NCI-H2227 (cell line): ENCODE measurements at regions not wholly inside any gene's neighbourhood (a gene's known extent, or its start where the extent isn't known, plus 50 kb on each side); places are given as distances from the start of the nearest gene placed in this dataset.

ENCODE experiments used
- DNase-seq: peaks from one replicate; lab custom pipeline; 2025; ENCODE audit not compliant: unreplicated experiment; lab: John Stamatoyannopoulos, UW

DNA sequence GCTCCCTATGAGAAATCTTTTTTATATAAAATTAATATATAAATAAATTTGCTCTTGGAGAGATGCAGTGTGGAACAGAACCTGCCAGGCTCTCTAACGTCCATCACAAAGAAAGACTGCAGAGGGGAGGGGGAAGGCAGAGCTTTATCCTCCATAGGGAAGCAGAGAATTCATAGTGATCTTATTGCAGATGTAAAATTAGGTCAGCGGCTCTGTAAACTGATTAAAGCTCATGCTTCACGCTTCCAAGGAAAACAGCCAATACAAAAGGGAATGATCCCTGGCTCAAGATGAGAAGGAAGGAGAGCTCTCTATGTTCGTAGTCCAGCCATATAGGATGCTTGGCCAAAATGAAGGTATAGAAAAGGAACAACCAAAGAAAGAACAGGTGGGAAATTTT is 532.3 kb upstream of the PSMD7 start:
- no peak for DNase-seq

DNA sequence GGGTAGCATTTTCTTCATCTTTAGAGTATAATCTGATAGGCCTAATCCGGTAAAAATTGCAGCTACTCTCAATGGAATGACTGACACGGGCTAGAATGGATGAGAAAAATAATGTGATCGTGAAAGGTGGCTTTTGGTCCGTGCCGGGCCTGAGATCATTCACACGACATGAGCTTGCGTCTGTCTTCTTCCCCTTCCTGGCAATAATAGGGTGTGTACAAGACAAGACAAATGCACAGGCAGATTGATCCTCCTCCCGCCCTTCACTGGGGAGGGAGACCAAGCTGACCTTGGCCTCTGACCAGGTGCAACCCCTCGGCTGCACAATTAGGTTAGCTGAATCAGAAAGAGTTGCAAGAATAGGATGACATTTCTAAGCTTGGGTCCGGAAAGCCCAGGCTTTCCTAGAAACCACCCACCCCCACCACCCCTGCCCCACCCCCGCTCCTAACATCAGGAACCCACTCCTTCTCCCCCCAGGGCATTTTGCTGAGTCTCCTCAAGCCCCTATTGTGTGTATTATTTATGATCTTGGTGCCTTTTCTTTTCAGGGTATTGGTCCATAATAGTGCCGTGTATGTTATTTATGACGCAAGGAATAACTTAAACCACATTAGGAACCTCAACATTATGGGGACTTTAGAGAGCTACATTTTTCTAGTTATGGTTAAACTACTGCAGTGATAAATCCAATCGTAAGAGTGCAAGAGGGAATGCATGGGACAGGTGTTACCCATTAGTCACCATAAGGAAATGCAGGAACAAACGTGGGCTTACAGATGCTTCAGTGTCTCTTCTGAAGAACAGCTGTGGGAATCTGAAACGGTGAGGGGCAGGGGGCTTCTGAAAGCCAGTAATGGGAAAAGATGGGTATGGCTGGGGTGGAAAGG is 540.1 kb upstream of the PSMD7 start:
- no peak for DNase-seq

DNA sequence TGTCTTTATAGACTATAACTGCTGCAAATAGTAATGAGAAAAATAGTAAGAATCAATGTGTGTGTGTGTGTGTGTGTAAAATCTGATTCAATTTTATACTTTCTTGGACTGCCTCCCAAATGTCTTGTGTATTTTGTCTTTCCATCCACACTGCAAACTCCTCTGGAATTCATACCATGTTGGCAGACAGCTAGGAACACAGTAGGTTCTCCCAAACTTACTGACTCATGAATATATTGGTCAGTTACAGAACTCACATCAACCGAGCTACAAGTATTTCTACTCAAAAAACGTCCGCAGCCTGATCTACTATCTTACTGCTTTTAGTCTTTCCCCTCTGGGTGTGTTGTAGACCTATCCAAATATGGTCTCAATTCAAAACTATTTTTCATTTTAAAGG is 542.7 kb upstream of the PSMD7 start:
- no peak for DNase-seq

DNA sequence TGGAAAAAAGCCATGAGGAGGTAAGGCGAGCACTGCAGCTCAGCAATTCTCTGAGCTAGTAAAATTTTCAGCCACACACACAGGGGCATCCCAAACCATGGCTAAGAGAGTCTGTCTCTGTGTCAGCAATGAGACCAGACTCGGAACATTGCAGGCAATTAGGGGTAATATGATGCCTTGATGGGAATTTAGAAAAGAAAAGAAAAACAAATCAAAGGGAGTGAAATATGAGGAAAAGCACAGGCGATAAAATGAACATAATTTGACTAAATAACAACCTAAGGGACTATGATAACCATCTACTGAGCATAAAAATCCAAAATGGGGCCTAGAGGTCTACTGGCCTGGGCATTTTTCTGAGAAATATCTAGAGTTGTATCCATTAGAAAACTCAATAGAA is 546.0 kb upstream of the PSMD7 start:
- DNase-seq, result no peak

DNA sequence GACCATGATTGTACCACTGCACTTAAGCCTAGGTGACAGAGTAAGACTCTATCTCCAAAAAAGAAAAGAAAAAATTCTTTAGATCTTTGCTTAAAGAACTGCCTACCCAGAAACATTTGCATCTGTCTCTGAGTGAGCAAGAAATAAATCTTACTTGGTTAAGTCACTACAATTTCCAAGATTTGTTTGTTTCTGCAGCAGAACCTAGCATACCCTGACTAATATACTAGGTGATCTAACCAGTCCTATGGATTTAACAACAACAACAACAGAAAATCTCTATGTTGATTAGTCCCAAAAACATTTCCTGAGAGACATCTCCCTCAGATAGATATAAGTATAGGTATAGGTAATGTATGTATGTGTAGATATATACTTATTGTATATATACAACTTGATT is 549.3 kb upstream of the PSMD7 start:
- DNase-seq, result no peak

DNA sequence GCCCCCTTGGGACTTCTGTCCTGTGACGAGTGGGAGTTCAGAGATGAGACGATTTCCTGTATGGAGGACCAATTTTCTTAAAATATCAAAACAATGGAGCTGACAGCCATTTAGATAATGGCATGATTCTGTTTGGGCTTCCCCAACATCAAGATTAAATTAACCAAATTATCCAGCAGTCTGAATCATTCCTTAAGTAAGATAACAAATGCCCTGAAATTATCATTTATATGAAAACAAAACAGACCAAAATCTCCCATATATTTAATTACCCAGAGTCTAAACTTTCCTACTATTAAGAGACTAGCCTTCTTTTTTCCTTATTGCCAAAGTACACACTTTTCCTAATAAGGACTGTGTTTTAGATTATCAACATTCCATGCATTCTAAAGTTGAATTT is 550.1 kb upstream of the PSMD7 start:
- DNase-seq, result no peak

DNA sequence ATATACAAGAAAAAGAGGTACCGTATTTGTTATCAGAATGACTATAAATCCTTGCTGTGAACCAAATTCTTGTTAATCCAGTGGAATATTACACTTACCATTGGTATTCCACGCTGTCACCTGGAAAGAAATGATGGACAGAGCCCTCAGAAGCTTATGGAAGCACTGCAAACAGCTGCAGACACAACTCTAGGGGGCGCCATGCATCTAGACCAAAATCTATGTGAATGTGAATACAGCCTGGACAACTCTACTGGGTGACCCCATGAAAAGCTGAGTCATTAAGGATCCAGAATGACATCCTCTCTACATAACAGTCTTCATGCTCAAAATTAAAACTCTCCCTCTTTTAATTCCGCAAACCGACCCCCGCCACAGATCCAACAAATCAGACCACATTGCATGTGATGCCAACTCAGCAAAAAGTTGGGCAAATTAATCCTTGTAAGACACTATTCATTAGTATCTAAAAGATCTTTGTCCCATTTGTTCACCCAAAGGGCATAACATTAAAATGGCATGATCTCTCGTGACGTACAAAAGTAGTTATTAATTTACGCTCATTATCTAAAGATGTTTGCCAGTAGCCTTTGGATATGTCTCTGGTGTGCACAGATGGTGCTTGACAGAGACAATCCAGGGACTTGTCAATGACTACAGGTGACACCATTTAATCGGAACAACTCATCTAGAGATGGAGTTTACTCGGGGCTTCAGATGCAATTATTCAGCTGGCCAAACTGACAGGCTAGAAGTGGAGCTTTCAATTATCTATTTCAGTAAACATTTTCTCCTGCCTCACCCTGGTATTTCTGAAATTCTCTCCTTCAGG is 552.7 kb upstream of the PSMD7 start:
- peak; percentile 15 for DNase-seq

DNA sequence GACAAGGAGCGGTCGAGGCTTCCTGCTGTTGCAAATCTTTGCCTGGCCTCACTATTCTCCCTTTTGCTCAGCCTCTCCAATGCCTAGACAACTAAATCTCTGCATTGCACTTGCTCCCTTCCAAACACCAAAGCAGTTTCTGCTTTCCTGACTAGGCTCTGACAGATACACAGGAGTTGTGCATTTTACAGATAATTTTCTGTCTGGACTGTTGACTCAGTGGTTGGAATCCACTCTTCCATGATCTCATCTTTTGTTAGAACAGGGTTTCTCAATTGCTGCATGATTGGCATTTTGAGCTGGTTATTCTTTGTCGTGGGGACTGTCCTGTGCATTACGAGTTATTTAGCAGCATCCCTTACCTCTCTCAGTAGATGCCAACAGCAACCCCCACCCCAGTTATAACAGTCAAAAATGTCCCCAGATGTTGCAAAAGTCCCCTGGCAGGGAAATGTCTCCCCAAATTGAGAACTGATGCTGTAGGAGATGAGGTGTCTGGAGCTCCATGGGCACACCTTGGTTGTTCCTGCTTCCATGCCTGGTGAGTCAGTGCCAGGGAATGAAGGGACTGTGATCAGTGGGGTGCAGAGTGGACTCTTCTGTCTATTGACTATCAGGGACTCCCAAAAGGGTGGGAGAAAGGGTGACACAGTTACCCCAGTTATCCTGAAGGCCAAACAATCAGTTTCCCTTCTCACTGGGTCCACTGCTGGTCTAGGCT is 557.4 kb upstream of the PSMD7 start:
- no peak for DNase-seq

DNA sequence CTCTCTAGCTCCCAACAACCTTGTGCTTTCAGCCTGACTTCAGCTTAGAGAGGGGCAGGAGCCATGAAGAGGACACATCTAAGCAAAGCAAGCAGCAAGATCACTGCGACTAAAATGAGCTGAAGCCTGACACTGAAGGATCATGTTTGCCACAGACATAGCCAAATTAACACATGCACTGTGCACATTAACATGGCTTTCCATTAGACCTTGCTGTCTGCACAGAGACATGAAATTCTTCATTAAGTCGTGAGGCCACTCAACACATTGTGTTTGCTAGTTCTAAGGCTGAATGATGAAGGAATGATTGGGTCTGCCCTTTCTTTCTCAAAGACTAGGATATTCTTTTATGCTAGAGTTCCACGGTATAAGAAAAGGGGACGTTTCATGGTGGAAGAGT is 558.3 kb upstream of the PSMD7 start:
- no peak for DNase-seq

DNA sequence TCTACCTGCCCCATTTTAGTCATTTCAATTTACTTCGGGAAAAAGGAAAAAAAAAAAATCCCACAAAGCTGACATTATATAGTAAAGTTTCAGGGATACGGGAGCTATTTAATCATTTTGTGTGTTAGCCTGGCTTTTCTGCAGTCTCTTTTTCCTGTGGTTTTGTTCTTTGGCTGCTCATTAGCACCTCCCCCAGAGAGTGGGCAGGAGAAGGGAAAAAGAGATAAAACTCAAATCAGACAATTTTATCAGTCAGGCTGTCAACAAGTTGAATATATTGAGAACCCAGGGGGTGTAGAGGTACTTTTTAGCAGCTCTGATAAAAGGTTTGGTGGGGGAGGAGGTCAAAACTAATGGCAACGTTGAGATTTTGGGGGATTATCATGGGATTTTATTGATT is 559.0 kb upstream of the PSMD7 start:
- DNase-seq, result no peak

DNA sequence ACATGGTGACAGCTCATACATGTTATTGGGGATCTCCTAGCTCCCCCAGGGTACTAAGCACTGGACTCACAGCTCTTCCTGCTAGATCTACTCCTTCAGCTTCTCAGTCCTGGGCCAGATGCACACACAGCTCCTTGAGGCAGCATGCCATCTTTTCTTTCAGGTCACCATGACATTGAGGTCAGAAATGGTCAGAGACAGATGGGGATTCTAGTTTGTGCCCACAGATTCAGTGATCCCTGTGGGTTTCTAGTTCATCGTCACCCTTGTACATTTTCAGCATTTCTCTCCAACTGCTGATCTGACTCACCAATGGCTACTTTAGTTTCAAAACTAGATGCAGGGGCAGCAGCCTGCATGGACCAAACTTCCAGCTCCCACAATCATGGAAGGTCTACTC is 560.7 kb upstream of the PSMD7 start:
- no peak for DNase-seq

DNA sequence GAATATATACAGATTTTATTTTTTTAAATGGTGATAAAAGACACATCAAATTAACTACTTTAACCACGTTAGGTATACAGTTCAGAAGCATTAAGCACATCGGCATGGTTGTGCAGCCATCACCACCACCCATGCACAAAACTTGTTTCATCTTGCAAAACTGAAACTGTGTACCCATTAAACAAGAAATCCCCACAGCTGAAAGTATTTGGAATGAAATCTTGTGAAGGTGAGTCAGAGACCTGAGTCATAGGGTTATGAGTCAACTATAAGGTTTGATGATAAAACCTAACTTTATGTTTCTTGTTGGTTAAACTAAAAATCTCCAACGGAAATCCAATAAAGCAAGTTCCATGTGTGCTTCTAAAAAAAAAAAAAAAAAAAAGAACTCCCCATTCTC is 561.6 kb upstream of the PSMD7 start:
- DNase-seq, result no peak

DNA sequence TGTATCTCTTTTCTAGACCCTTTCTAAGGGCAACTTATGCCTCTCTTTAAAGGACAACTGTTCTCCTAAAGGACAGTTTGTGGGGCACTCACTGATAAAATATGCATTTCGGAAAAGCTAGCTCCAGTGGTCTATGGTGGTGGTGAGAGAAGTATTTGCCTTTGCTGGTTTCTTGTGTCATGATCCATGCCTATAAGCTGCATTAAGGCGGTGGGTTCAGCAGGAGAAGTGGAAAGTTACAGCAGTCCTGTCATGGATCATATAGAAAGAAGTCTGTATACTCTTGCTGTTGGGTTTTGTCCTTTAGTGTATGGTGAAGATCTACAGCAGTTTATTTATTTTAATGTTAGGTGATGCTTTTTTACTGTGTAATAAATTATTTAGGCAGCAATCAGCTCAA is 563.9 kb upstream of the PSMD7 start:
- no peak for DNase-seq

DNA sequence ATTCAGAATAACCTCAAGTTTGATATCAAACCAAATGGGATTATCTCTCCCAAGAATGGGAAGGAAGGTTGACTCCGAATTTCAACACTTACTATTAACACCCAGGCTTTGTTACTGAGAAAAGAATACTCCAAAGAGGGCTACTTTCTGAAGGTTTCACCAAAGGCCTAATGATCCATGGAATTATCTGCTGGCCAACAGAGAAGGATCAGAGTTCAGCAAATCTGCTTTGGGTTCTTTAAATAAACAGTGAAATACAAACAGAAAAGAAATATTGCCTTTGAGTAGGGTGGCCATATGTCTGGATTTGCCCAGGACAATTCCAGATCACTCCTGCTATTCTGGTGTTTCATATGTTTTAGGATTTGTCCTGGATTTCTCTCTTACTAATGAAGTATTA is 564.5 kb upstream of the PSMD7 start:
- DNase-seq, result no peak

DNA sequence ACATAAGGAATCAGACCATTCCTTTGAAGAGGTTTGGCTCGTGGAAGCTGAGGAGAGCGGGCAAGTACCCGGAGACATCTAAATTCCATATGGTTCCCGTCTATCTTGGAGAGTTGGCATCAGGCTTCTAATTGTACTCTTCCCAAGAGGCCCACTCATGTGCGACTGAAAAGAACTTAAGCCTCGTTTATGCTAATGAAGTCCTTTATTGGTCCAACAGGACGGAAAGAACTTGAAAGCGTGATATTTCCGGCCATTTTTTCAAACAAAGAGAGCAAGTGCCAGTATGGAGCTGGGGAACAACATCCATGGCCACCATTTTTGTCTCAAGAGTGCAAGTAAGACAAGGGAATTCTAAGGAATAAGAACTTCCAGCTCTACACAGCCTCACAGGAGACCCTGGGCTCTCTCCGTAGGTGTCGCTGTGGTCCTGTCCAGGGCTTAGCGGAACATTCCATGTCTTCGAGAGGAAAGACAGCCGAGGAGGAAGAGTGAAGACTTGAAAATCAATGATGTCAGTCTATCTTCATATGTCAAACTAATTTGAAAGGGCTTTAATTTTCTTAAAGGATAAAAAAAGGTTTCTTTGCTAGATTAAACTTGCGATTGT is 566.0 kb upstream of the PSMD7 start:
- no peak for DNase-seq

DNA sequence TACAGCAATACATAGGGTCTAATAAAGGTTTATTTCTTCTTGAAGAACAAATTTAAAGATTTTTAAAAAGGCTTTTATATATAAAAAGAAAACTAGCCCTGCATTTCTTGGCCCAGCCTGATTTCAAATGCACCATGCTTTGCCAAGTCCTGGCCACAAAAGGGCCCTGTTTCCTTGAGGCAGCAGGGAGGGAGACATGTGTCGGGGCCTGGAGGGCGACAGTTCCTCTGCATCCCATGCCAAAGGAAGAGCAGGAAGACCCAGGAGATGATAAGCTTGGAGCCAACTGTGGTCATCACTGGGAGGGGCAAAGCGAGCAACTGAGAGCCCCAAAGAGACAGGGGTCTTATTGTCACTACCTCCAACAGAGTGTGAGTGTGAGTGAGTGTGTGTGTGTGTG is 571.5 kb upstream of the PSMD7 start:
- DNase-seq, result no peak

DNA sequence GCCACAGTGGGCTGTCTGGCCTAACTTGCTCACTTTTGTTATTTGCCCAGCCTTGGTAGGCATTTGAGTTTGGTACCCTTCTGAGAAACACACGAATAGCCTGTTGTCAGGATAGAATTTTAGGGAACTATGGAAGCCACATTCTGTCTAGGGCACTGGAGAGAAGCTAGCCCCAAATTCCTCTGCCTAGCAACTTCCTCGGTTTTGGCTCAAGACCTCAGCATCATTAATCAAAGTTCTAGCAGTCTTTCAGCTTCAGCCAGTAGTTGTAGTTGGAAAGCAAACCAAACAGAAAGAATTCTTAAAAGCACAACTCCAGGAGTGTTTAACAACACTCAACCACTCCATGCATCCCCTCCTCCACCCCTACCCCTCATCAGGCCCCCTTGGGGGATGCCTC is 572.1 kb upstream of the PSMD7 start:
- no peak for DNase-seq

DNA sequence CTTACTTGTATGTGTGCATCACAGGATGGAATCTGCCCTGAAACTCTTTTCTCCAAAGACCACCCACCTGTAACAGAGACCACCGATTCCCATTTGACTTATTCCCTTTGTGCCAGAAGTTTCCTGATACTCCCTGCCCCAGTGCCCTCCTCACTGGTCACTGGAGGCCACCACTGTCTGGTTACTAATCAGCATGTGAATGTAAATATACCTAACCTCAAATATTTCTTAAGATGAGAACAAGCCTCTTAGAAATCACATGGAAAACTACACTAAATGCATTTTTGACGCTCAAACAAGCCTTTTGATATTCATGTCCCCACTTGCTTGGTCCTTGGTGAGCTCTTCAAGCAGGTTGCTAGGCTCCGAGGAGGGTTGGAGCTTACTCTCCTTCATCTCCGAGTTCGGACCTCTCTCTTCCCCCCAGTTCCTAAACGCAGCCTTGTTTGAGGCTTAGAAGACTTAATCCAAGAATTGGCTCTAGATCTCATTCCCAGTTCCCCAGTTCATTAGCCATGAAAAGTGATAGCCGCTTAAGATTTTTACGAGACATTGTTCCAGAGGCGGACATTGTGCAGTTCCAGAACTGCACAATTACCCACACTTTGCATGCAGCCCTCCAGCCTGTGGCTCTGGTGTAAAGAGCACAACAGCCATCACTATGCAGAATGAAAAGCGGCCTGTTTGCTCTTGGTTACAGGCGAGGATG is 579.2 kb upstream of the PSMD7 start:
- DNase-seq, result no peak

DNA sequence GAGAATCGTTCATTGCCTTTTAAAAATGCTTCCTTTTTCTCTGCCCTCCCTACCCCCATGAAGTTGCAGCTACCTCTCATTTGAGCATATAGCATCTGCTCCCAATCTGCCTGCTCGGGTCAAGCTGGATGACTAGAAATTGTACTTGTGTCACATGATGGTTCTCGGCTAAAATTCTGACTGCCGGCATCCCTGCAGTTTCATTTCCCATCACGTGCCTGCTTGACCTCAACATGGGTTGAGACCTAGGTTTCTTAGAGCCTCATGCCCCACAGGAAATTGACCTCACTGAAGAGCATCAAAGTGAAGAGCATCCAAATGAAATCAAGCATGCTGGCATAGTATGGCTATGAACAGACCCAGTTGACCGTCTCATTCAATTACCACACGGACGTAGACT is 581.6 kb upstream of the PSMD7 start:
- peak; percentile 22 for DNase-seq

DNA sequence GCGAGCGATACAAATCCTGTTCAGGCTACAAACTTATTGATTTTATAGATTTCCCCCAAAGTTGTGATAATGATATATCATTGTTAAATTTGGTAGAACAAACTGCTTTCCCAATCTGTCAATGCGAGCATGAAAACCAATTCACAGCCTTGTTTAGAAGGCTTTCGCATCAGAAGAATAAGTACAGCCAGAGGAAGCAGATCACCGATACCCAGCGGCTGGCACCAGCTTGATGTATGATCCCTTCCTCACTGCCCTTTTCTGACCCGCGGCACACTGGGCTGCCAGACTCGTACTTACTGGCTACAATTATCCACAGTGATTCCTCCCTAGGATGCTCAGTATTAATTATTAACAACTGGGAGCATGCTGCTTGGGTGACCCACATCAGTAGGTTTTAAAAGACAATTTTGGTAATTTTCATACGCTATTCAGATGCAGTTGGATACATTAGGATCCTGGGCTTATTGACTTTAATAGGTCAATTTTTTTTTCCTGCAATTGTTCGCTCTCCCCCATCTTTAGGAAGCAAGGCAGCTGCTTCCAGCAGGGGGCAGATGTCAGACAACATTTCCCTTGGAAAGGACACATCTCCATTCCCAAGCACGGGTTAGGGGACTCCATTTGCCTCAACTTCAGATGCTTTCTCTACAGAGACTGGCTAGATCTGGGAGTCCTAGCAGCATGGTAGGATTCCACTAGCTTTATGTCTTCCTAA is 582.7 kb upstream of the PSMD7 start:
- DNase-seq, result peak; percentile 82
